NT2/D1 (cell line): ENCODE measurements at regions not wholly inside any gene's neighbourhood (a gene's known extent, or its start where the extent isn't known, plus 50 kb on each side); places are given as distances from the start of the nearest gene placed in this dataset.

Source experiments
- YY1 ChIP-seq: IDR thresholded peaks from 2 replicates; pipeline ENCODE4 v1.6.1; 2011; ENCODE audit not compliant: insufficient read length, insufficient read depth
- ZNF274 ChIP-seq: IDR thresholded peaks from 2 replicates; pipeline ENCODE4 v1.6.1; 2011; ENCODE audit warnings: mild to moderate bottlenecking, low read depth, low read length

- TF ChIP-seq ZNF274 (no peak), YY1 (no peak)
Observed at GRCh38 chr5:30413540-30413939, 779.9 kb upstream of the CDH6 start.
